WTC11 (cell line): ENCODE measurements at regions not wholly inside any gene's neighbourhood (a gene's known extent, or its start where the extent isn't known, plus 50 kb on each side); places are given as distances from the start of the nearest gene placed in this dataset.

Experiments
- ATAC-seq: fragments of 200-7000 bp; cut with Tn5 transposase; 2 replicates; pipeline ENCODE4 v1.10.0; 2021; ENCODE audit warnings: mild to moderate bottlenecking, moderate library complexity
- CTCF ChIA-PET: fragments of 300-600 bp; sonication (Branson Sonifier 250); formaldehyde crosslinking; loops from one replicate; lab custom pipeline; 2021; ENCODE audit warnings: antibody characterized with exemption; lab: Charles Lee
- POLR2A ChIA-PET: fragments of 350-600 bp; sonication (Branson Sonifier 250); formaldehyde crosslinking; loops from one replicate; lab custom pipeline; 2021; ENCODE audit warnings: antibody characterized with exemption; lab: Charles Lee
- DNase-seq: peaks from one replicate; pipeline ENCODE4 v3.0.0; 2021; ENCODE audit warnings: low spot score
- H3K27ac Mint-ChIP-seq: 2 replicates; pipeline ENCODE4 v1.8.0; 2021; ENCODE audit warnings: mixed read lengths
- H3K27me3 Mint-ChIP-seq: 2 replicates; pipeline ENCODE4 v1.8.0; 2021; ENCODE audit warnings: low read depth, mild to moderate bottlenecking, moderate library complexity, mixed read lengths
- H3K36me3 Mint-ChIP-seq: 2 replicates; pipeline ENCODE4 v1.8.0; 2021; ENCODE audit warnings: mixed read lengths
- H3K4me1 Mint-ChIP-seq: 2 replicates; pipeline ENCODE4 v1.8.0; 2022; ENCODE audit warnings: mixed read lengths
- H3K4me3 Mint-ChIP-seq: 2 replicates; pipeline ENCODE4 v1.8.0; 2021; ENCODE audit warnings: mild to moderate bottlenecking, moderate library complexity, mixed read lengths
- H3K9me3 Mint-ChIP-seq: 2 replicates; pipeline ENCODE4 v1.8.0; 2021; ENCODE audit warnings: mixed read lengths
- AR ChIP-seq: fragments of 250-450 bp; sonication (Bioruptor Pico); IDR thresholded peaks from 2 replicates; pipeline ENCODE4 v1.9.0; 2021; ENCODE audit warnings: mild to moderate bottlenecking
- ATF3 ChIP-seq: sonication (generic); formaldehyde crosslinking; conservative IDR thresholded peaks from 2 replicates; pipeline ENCODE4 v1.8.1; 2022; ENCODE audit warnings: mild to moderate bottlenecking, missing genetic modification reagents
- CBFB ChIP-seq: sonication (generic); formaldehyde crosslinking; IDR thresholded peaks from 2 replicates; pipeline ENCODE4 v1.8.1; 2022; ENCODE audit warnings: mild to moderate bottlenecking, low read depth, missing genetic modification reagents
- CDX4 ChIP-seq: fragments of 250-450 bp; sonication (Bioruptor Pico); IDR thresholded peaks from 2 replicates; pipeline ENCODE4 v1.9.0; 2021; ENCODE audit warnings: moderate library complexity, mild to moderate bottlenecking, inconsistent platforms, borderline replicate concordance
- CTCF ChIP-seq: fragments of 200-600 bp; IDR thresholded peaks from 2 replicates; pipeline ENCODE4 v1.8.0; 2022; ENCODE audit warnings: antibody characterized with exemption
- E2F5 ChIP-seq: sonication (generic); formaldehyde crosslinking; IDR thresholded peaks from 2 replicates; pipeline ENCODE4 v1.8.1; 2022; ENCODE audit warnings: mild to moderate bottlenecking, moderate library complexity, missing genetic modification reagents
- ETV6 ChIP-seq: sonication (generic); formaldehyde crosslinking; IDR thresholded peaks from 2 replicates; pipeline ENCODE4 v1.8.1; 2022; ENCODE audit warnings: mild to moderate bottlenecking, missing genetic modification reagents
- GTF2I ChIP-seq: fragments of 250-450 bp; sonication (Bioruptor Pico); conservative IDR thresholded peaks from 2 replicates; pipeline ENCODE4 v1.4.0; 2021; ENCODE audit warnings: mild to moderate bottlenecking
- JAZF1 ChIP-seq: fragments of 250-450 bp; sonication (Bioruptor Pico); IDR thresholded peaks from 2 replicates; pipeline ENCODE4 v1.9.0; 2021; ENCODE audit warnings: moderate library complexity, mild to moderate bottlenecking, inconsistent platforms
- JUN ChIP-seq: sonication (generic); formaldehyde crosslinking; IDR thresholded peaks from 2 replicates; pipeline ENCODE4 v1.8.0; 2023; ENCODE audit warnings: mild to moderate bottlenecking, missing genetic modification reagents
- KAT7 ChIP-seq: sonication (generic); formaldehyde crosslinking; IDR thresholded peaks from 2 replicates; pipeline ENCODE4 v1.8.1; 2023; ENCODE audit warnings: missing genetic modification reagents, mild to moderate bottlenecking, borderline replicate concordance
- MAX ChIP-seq: sonication (generic); formaldehyde crosslinking; IDR thresholded peaks from 2 replicates; pipeline ENCODE4 v1.8.0; 2022; ENCODE audit warnings: mild to moderate bottlenecking, missing genetic modification reagents
- MLX ChIP-seq: sonication (generic); formaldehyde crosslinking; IDR thresholded peaks from 2 replicates; pipeline ENCODE4 v1.8.1; 2023; ENCODE audit warnings: mild to moderate bottlenecking, missing genetic modification reagents, moderate library complexity
- MYBL2 ChIP-seq: sonication (generic); formaldehyde crosslinking; IDR thresholded peaks from 2 replicates; pipeline ENCODE4 v1.8.1; 2023; ENCODE audit warnings: mild to moderate bottlenecking, moderate library complexity, missing genetic modification reagents
- NR1H2 ChIP-seq: sonication (generic); formaldehyde crosslinking; IDR thresholded peaks from 2 replicates; pipeline ENCODE4 v1.9.0; 2021; ENCODE audit warnings: mild to moderate bottlenecking, moderate library complexity, missing genetic modification reagents
- NR2C2 ChIP-seq: sonication (generic); formaldehyde crosslinking; IDR thresholded peaks from 2 replicates; pipeline ENCODE4 v1.8.0; 2022; ENCODE audit warnings: mild to moderate bottlenecking, missing genetic modification reagents
- RORB ChIP-seq: fragments of 250-450 bp; sonication (Bioruptor Pico); IDR thresholded peaks from 2 replicates; pipeline ENCODE4 v1.9.0; 2021; ENCODE audit warnings: mild to moderate bottlenecking
- SP1 ChIP-seq: sonication (generic); formaldehyde crosslinking; conservative IDR thresholded peaks from 2 replicates; pipeline ENCODE4 v1.8.1; 2022; ENCODE audit warnings: missing genetic modification reagents
- STAT6 ChIP-seq: sonication (generic); formaldehyde crosslinking; conservative IDR thresholded peaks from 2 replicates; pipeline ENCODE4 v1.8.1; 2023; ENCODE audit warnings: mild to moderate bottlenecking, low read depth, missing genetic modification reagents, moderate library complexity
- ZNF121 ChIP-seq: sonication (generic); formaldehyde crosslinking; IDR thresholded peaks from 2 replicates; pipeline ENCODE4 v1.8.0; 2023; ENCODE audit warnings: missing genetic modification reagents
- ZNF138 ChIP-seq: sonication (generic); formaldehyde crosslinking; conservative IDR thresholded peaks from 2 replicates; pipeline ENCODE4 v1.8.1; 2022; ENCODE audit warnings: mild to moderate bottlenecking, moderate library complexity, missing genetic modification reagents
- ZNF423 ChIP-seq: fragments of 250-450 bp; sonication (Bioruptor Pico); IDR thresholded peaks from 2 replicates; pipeline ENCODE4 v2.1.2; 2022; ENCODE audit warnings: mild to moderate bottlenecking, moderate library complexity

- TF ChIP-seq KAT7 (CRISPR knock-in tag) = no peak
- no peak for TF ChIP-seq ETV6
- TF ChIP-seq CBFB (CRISPR knock-in tag) = no peak
Observed at GRCh38 chr7:69367780-69368179, 230.5 kb upstream of the AUTS2 start (continued).

GRCh38 chr7:69373171-69374043 lies 224.9 kb upstream of the AUTS2 start:
- Mint-ChIP-seq H3K4me1 (peaks cover 2% of the 10 kb centered on the region), H3K27ac (no peak overlapping the region), H3K36me3 (no peaks in the 10 kb centered on the region), H3K27me3 (peaks cover 5% of the 10 kb centered on the region), H3K9me3 (no peaks in the 10 kb centered on the region), H3K4me3 (no peak overlapping the region)
- CTCF ChIA-PET = no interaction called here
- POLR2A ChIA-PET = no interaction called here
- ATAC-seq (no peak), DNase-seq (no peak)
- TF ChIP-seq CTCF (no peak), NR1H2 (CRISPR knock-in tag) (no peak), RORB (no peak), ZNF121 (CRISPR knock-in tag) (no peak), MYBL2 (CRISPR knock-in tag) (no peak), CDX4 (CRISPR knock-in tag) (no peak), ETV6 (no peak), ZNF138 (CRISPR knock-in tag) (no peak), MLX (no peak), MAX (CRISPR knock-in tag) (no peak), ZNF423 (CRISPR knock-in tag) (no peak), ATF3 (CRISPR knock-in tag) (no peak)

GRCh38 chr7:69374044-69374425 lies 224.2 kb upstream of the AUTS2 start:
- POLR2A ChIA-PET = no interaction called here
- H3K9me3 Mint-ChIP-seq = no peaks in the 10 kb centered on the region
- H3K36me3 Mint-ChIP-seq = no peaks in the 10 kb centered on the region
- H3K4me1 Mint-ChIP-seq = peaks cover 2% of the 10 kb centered on the region
- CTCF ChIA-PET = interaction anchor here (0.7 kb wide), 1 partner anchor 1878 kb away, joined by 3 read pairs; no protein-coding TSS in a partner anchor
- peaks cover 7% of the 10 kb centered on the region for H3K27me3 Mint-ChIP-seq
- DNase-seq (no peak), ATAC-seq (no peak)
- no peak overlapping the region for H3K4me3 Mint-ChIP-seq
- H3K27ac Mint-ChIP-seq = no peak overlapping the region
- no peak for TF ChIP-seq STAT6 (CRISPR knock-in tag)
- no peak for TF ChIP-seq E2F5 (CRISPR knock-in tag)
- TF ChIP-seq GTF2I (CRISPR knock-in tag) = no peak
- TF ChIP-seq MAX (CRISPR knock-in tag) = no peak
- TF ChIP-seq SP1 (CRISPR knock-in tag) = no peak
- no peak for TF ChIP-seq KAT7 (CRISPR knock-in tag)
- no peak for TF ChIP-seq NR1H2 (CRISPR knock-in tag)
- no peak for TF ChIP-seq JAZF1
- no peak for TF ChIP-seq AR (CRISPR knock-in tag)
- TF ChIP-seq NR2C2 = no peak
- no peak for TF ChIP-seq JUN
